OCI-LY3 (cell line): ENCODE measurements at regions not wholly inside any gene's neighbourhood (a gene's known extent, or its start where the extent isn't known, plus 50 kb on each side); places are given as distances from the start of the nearest gene placed in this dataset.

Experiments used
- H2AFZ ChIP-seq: fragments of 200-600, 300-600 bp; shearing (Covaris generic); 2 replicates; pipeline ENCODE4 v1.6.0; 2014; ENCODE audit warnings: antibody characterized with exemption, low read depth, low read length
- H3K27ac ChIP-seq: fragments of 200-600, 300-600 bp; sonication (generic); 2 replicates; pipeline ENCODE4 v1.5.1; 2014; ENCODE audit warnings: mild to moderate bottlenecking, low read length, moderate library complexity, mixed read lengths
- H3K27me3 ChIP-seq: fragments of 200-600, 300-600 bp; sonication (generic); 2 replicates; pipeline ENCODE4 v1.6.1; 2014; ENCODE audit warnings: low read depth, low read length, mixed read lengths
- H3K36me3 ChIP-seq: fragments of 200-600, 300-600 bp; sonication (generic); replicated peaks from 2 replicates; pipeline ENCODE3; 2014; ENCODE audit warnings: low read depth, low read length, mixed read lengths
- H3K4me1 ChIP-seq: fragments of 300-600, 200-600 bp; sonication (generic); 2 replicates; pipeline ENCODE4 v1.6.1; 2014; ENCODE audit warnings: low read length, mixed read lengths
- H3K4me2 ChIP-seq: fragments of 200-600, 300-600 bp; sonication (generic); 2 replicates; pipeline ENCODE4 v1.6.1; 2014; ENCODE audit warnings: low read length, mixed read lengths
- H3K4me3 ChIP-seq: fragments of 300-600, 200-600 bp; sonication (generic); 2 replicates; pipeline ENCODE4 v1.5.1; 2014; ENCODE audit warnings: antibody characterized with exemption, mild to moderate bottlenecking, low read length, moderate library complexity
- H3K79me2 ChIP-seq: fragments of 300-600, 200-600 bp; shearing (Covaris generic); 2 replicates; pipeline ENCODE4 v1.6.1; 2014; ENCODE audit warnings: mild to moderate bottlenecking, low read length, mixed read lengths
- H3K9ac ChIP-seq: fragments of 300-600, 200-600 bp; shearing (Covaris generic); 2 replicates; pipeline ENCODE4 v1.6.0; 2014; ENCODE audit warnings: mild to moderate bottlenecking, low read length, moderate library complexity
- H3K9me3 ChIP-seq: fragments of 200-600, 300-600 bp; shearing (Covaris generic); 2 replicates; pipeline ENCODE4 v1.6.1; 2014; ENCODE audit warnings: low read length, mixed read lengths; ENCODE audit not compliant: insufficient read depth
- H4K20me1 ChIP-seq: fragments of 200-600, 300-600 bp; sonication (generic); 2 replicates; pipeline ENCODE4 v1.6.1; 2016; ENCODE audit warnings: low read length, mixed read lengths; ENCODE audit not compliant: insufficient read depth
- CTCF ChIP-seq: fragments of 200-600, 300-600 bp; sonication (generic); IDR thresholded peaks from 2 replicates; pipeline ENCODE4 v1.5.1; 2014; ENCODE audit warnings: antibody characterized with exemption, low read length, low read depth
- EZH2phosphoT487 ChIP-seq: fragments of 200-600 bp; shearing (Covaris generic); IDR thresholded peaks from 2 replicates; pipeline ENCODE4 v1.6.1; 2018; ENCODE audit warnings: antibody characterized with exemption, mixed run types, low read depth

DNA sequence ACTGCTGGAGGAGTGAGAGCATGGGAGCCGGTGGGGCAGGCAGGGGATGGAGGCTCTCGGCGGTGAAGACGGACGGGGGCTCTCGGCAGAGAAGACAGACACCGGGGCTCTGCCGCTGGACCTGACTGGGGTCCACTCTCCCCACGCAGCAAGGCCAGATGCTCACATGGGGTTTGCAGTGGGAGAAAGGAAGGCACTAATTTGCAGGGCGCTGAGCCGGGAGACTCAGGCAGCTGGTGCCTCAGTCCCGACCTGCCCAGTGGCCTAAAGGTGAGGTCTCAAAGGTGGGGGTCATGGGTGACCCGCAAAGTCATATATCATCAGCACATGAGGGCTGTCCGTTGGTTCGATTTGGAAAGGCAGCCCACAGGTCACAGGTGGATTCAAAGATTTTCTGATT lies 187.3 kb downstream of the ERMARD start:
- no peak overlapping the region for H3K27ac ChIP-seq
- no peaks in the 10 kb centered on the region for H3K4me1 ChIP-seq
- H3K36me3 ChIP-seq: no peaks in the 10 kb centered on the region
- H3K27me3 ChIP-seq: no peaks in the 10 kb centered on the region
- no peaks in the 10 kb centered on the region for H4K20me1 ChIP-seq
- H3K4me3 ChIP-seq: no peak overlapping the region
- H3K9me3 ChIP-seq: no peaks in the 10 kb centered on the region
- no peak overlapping the region for H2AFZ ChIP-seq
- no peaks in the 10 kb centered on the region for H3K79me2 ChIP-seq
- no peak overlapping the region for H3K9ac ChIP-seq
- no peak overlapping the region for H3K4me2 ChIP-seq
- TF ChIP-seq EZH2phosphoT487: no peak
- TF ChIP-seq CTCF: no peak

- H3K9ac ChIP-seq: no peak overlapping the region
- H4K20me1 ChIP-seq: no peaks in the 10 kb centered on the region
- no peaks in the 10 kb centered on the region for H3K79me2 ChIP-seq
- H3K27ac ChIP-seq: no peak overlapping the region
- no peak overlapping the region for H3K4me3 ChIP-seq
- no peak overlapping the region for H3K4me2 ChIP-seq
- no peaks in the 10 kb centered on the region for H3K36me3 ChIP-seq
- H3K9me3 ChIP-seq: no peaks in the 10 kb centered on the region
- no peak for TF ChIP-seq CTCF
- no peaks in the 10 kb centered on the region for H3K4me1 ChIP-seq
- H3K27me3 ChIP-seq: no peaks in the 10 kb centered on the region
- H2AFZ ChIP-seq: no peak overlapping the region
These were observed 186.9 kb downstream of the ERMARD start for GRCh38 chr6:169938262-169938701.

- H2AFZ ChIP-seq: no peak overlapping the region
- H3K4me1 ChIP-seq: no peaks in the 10 kb centered on the region
- no peaks in the 10 kb centered on the region for H3K79me2 ChIP-seq
- H3K4me2 ChIP-seq: no peak overlapping the region
- no peak overlapping the region for H3K9ac ChIP-seq
- no peak overlapping the region for H3K4me3 ChIP-seq
- no peaks in the 10 kb centered on the region for H3K36me3 ChIP-seq
- TF ChIP-seq EZH2phosphoT487 (no peak), CTCF (no peak)
- H3K27ac ChIP-seq: no peak overlapping the region
- H3K9me3 ChIP-seq: no peaks in the 10 kb centered on the region
- H3K27me3 ChIP-seq: no peaks in the 10 kb centered on the region
- no peaks in the 10 kb centered on the region for H4K20me1 ChIP-seq
These were observed 186.2 kb downstream of the ERMARD start for GRCh38 chr6:169937389-169938261.

GRCh38 chr6:169936355-169936975 lies 185.0 kb downstream of the ERMARD start:
- H2AFZ ChIP-seq: no peak overlapping the region
- no peaks in the 10 kb centered on the region for H3K4me1 ChIP-seq
- no peaks in the 10 kb centered on the region for H3K36me3 ChIP-seq
- TF ChIP-seq CTCF: no peak
- no peak for TF ChIP-seq EZH2phosphoT487
- H4K20me1 ChIP-seq: no peaks in the 10 kb centered on the region
- H3K27me3 ChIP-seq: no peaks in the 10 kb centered on the region
- no peak overlapping the region for H3K4me2 ChIP-seq
- no peak overlapping the region for H3K27ac ChIP-seq
- H3K9ac ChIP-seq: no peak overlapping the region
- no peaks in the 10 kb centered on the region for H3K79me2 ChIP-seq
- no peaks in the 10 kb centered on the region for H3K9me3 ChIP-seq
- H3K4me3 ChIP-seq: no peak overlapping the region
